Cardiac muscle cell (in vitro differentiated cells and primary cell): ENCODE measurements at regions not wholly inside any gene's neighbourhood (a gene's known extent, or its start where the extent isn't known, plus 50 kb on each side); places are given as distances from the start of the nearest gene placed in this dataset.
A peak's percentile ranks its signal among the peaks of the same experiment; 100 is the strongest.

ENCODE experiments used
- DNase-seq, 2 donors: peaks; one replicate each; pipeline versions ENCODE4 v3.0.0 to v3.0.0-alpha.2; 2010 to 2017; ENCODE audit warnings: low read depth in 1 of 2, low spot score in 1 of 2
- H3K27ac ChIP-seq: fragments of 200-600 bp; sonication (generic); 2 replicates; pipeline ENCODE4 v1.5.1; 2016
- H3K27me3 ChIP-seq: fragments of 200-600 bp; sonication (generic); 2 replicates; pipeline ENCODE4 v1.6.0; 2016; ENCODE audit warnings: control low read depth
- H3K36me3 ChIP-seq: fragments of 200-600 bp; sonication (generic); 2 replicates; pipeline ENCODE4 v1.5.1; 2016; ENCODE audit warnings: control low read depth
- H3K4me1 ChIP-seq: fragments of 200-600 bp; sonication (generic); 2 replicates; pipeline ENCODE4 v1.8.1; 2017; ENCODE audit warnings: low read depth, mild to moderate bottlenecking, mixed run types
- H3K4me3 ChIP-seq: fragments of 200-600 bp; sonication (generic); 2 replicates; pipeline ENCODE4 v1.5.1; 2016; ENCODE audit warnings: mild to moderate bottlenecking
- H3K9me3 ChIP-seq: fragments of 200-600 bp; sonication (generic); 2 replicates; pipeline ENCODE4 v1.5.1; 2017; ENCODE audit warnings: low read depth, mild to moderate bottlenecking, control low read depth
- TF ChIP-seq, protein P1 (sequence below): IDR thresholded peaks from 2 replicates; pipeline ENCODE4 v1.5.1; 2012; ENCODE audit warnings: low read depth, mild to moderate bottlenecking, low read length

DNA sequence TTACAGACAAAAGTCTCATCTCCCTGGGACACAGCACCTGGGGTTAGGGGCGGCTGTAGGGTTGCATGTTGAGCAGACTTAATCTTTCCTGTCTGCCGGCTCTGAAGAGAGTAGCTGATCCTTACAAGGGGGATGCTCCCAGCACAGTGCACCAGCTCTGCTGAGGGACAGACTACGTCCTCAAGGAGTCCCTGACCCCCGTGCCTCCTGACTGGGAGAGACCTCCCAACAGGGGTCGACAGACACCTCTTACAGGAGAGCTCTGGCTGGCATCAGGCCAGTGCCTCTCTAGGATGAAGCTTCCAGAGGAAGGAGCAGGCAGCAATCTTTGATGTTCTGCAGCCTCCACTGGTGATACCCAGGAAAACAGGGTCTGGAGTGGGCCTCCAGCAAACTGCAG, 506.0 kb upstream of the FMR1 start:
- H3K27me3 ChIP-seq, result no peaks in the 10 kb centered on the region
- no peak overlapping the region for H3K4me3 ChIP-seq
- H3K4me1 ChIP-seq, result no peaks in the 10 kb centered on the region
- no peaks in the 10 kb centered on the region for H3K36me3 ChIP-seq
- no peaks in the 10 kb centered on the region for H3K9me3 ChIP-seq
- no peak for DNase-seq
- TF ChIP-seq, protein P1, sequence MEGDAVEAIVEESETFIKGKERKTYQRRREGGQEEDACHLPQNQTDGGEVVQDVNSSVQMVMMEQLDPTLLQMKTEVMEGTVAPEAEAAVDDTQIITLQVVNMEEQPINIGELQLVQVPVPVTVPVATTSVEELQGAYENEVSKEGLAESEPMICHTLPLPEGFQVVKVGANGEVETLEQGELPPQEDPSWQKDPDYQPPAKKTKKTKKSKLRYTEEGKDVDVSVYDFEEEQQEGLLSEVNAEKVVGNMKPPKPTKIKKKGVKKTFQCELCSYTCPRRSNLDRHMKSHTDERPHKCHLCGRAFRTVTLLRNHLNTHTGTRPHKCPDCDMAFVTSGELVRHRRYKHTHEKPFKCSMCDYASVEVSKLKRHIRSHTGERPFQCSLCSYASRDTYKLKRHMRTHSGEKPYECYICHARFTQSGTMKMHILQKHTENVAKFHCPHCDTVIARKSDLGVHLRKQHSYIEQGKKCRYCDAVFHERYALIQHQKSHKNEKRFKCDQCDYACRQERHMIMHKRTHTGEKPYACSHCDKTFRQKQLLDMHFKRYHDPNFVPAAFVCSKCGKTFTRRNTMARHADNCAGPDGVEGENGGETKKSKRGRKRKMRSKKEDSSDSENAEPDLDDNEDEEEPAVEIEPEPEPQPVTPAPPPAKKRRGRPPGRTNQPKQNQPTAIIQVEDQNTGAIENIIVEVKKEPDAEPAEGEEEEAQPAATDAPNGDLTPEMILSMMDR, result no peak
- no peak overlapping the region for H3K27ac ChIP-seq

DNA sequence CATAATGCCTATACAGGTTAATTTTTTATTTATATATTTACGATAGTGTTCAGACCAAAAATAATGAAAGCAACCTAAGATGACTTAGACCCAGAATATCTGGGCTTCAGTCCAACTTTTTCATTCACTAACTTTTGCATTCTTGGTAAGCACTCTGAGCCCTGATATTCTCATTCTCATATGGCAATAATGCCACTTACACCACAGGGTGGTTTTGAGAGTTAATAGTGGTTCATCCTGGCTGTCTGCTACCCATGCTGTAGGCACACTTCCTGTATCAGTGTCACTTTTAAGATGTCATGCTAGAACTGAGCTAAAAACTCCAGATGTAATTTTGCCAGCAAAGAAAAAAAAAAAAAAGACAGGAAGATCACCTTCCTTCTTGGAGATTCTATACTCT, 508.7 kb upstream of the FMR1 start:
- TF ChIP-seq, protein P1, result no peak
- no peak for DNase-seq
- no peaks in the 10 kb centered on the region for H3K27me3 ChIP-seq
- no peaks in the 10 kb centered on the region for H3K9me3 ChIP-seq
- H3K4me3 ChIP-seq, result no peak overlapping the region
- no peak overlapping the region for H3K27ac ChIP-seq
- no peaks in the 10 kb centered on the region for H3K4me1 ChIP-seq
- H3K36me3 ChIP-seq, result no peaks in the 10 kb centered on the region

DNA sequence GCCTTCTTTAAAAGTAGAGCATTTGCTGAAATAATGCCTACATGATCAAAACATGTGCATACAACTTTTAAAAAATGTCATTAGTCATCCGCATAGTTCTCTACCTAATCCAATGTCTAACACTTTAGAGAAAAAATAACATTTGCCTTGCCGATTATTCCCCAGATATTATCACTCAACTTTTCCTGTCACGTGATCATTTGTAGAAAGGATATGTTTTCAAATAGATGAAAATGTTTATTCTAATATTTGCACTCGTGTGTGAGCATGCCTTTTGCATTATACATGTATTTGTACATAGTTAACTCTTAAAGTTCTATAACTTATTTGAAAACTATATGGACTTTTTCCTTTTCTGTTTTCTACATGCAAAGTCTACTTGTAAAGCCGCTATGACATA, 533.0 kb upstream of the FMR1 start:
- no peak overlapping the region for H3K4me3 ChIP-seq

DNA sequence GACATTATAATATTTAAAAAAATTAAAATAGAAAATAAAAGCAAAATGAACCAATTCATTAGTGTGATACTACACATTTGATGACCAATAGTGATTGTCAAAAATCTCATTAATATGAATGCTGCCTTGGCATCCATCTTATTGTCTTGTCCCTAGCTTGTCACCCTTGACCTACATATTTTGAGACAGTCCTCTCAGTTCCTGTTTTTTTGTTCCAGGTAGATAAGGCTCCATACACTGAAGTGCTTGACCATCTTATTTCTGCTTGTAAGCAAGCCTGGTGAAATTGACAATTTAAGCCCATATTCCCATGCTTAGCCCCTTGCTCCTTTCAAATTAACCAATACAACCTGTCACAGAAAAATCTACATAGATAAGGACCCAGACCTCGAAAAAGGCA, 534.0 kb upstream of the FMR1 start:
- no peaks in the 10 kb centered on the region for H3K36me3 ChIP-seq
- no peaks in the 10 kb centered on the region for H3K27me3 ChIP-seq
- H3K27ac ChIP-seq, result no peak overlapping the region
- H3K9me3 ChIP-seq, result no peaks in the 10 kb centered on the region
- H3K4me1 ChIP-seq, result peaks cover 2% of the 10 kb centered on the region
- TF ChIP-seq, protein P1, result no peak
- no peak for DNase-seq
- H3K4me3 ChIP-seq, result no peak overlapping the region

More for the DNA sequence above, 533.0 kb upstream of the FMR1 start:
- no peaks in the 10 kb centered on the region for H3K27me3 ChIP-seq
- TF ChIP-seq, protein P1, result no peak
- H3K4me1 ChIP-seq, result peaks cover 8% of the 10 kb centered on the region
- H3K9me3 ChIP-seq, result no peaks in the 10 kb centered on the region
- DNase-seq, result no peak
- no peaks in the 10 kb centered on the region for H3K36me3 ChIP-seq
- H3K27ac ChIP-seq, result no peak overlapping the region

DNA sequence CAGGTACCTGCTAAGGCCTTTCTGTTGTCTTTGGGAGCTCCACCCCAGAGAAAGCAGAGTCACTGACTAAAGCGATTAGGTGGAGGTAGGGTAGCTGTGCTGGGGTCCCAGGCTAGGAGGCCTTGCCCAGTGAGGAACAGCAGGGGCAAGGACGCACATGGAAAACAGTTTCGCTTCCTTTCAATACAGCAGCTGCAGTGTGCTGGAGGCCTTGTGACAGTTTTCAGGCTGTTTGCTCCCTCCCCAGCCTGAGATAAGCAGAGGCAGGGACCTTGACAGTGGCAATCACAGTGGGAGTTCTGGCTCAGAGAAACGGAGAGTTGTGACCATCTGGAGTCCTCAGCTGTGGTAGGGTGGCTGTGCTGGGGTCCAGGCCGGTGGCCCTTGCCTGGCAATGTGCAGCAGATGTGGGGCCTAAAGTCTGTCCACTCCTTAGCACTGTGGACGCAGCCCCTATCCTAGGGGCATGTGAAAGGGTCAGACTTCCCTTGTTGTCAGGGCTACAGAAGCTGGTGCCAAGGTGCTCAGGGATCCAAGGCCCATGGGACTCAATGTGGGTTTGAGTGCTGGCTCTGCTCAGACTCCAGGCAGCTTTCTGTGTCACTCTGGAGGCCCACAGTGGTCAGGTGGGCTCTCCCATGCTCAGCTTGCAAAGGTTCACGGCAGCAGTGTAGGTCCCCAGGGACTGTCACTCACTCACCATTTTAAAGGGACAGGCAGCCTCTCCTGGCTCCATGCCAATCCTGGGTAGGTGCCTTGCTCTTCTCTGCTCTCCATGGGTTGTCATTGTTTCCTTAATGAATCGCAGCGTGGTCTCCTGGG, 534.9 kb upstream of the FMR1 start:
- Histone ChIP-seq H3K4me1 (no peaks in the 10 kb centered on the region), H3K27me3 (no peaks in the 10 kb centered on the region), H3K9me3 (no peaks in the 10 kb centered on the region), H3K4me3 (no peak overlapping the region), H3K27ac (no peak overlapping the region), H3K36me3 (no peaks in the 10 kb centered on the region)
- peak in 1 of 2 donors; percentile 17 for DNase-seq
- TF ChIP-seq, protein P1, result no peak
